AML-193 (cell line): ENCODE measurements at regions not wholly inside any gene's neighbourhood (a gene's known extent, or its start where the extent isn't known, plus 50 kb on each side); places are given as distances from the start of the nearest gene placed in this dataset.
"Not testable (repeated sequence)": the region's sequence is repeated elsewhere in the genome, so short reads cannot be mapped to it uniquely, and the experiment has no call there.

Experiments
- DNase-seq, 2 experiments: peaks; one replicate each; lab custom pipeline; 2025; lab: John Stamatoyannopoulos, UW

DNA sequence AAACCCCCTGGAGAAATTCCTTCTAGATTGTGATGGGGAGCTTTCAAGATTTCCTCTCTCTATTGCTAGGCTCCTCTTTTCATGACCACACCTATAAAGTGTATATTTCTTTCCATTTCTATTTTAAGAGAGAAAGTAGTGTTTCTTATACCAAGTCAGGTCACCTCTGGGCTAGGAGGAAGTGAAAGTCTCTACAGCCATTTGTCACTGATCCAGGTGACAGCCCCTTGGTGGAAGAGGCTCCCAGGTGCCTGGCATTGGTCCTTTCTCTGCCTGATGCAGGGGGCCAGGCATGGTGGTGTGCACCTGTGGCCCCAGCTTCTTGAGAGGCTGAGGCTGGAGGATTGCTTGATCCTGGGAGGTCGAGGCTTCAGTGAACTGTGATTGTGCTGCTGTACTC is 64.7 kb downstream of the DHCR7 start:
- DNase-seq = no peak

DNA sequence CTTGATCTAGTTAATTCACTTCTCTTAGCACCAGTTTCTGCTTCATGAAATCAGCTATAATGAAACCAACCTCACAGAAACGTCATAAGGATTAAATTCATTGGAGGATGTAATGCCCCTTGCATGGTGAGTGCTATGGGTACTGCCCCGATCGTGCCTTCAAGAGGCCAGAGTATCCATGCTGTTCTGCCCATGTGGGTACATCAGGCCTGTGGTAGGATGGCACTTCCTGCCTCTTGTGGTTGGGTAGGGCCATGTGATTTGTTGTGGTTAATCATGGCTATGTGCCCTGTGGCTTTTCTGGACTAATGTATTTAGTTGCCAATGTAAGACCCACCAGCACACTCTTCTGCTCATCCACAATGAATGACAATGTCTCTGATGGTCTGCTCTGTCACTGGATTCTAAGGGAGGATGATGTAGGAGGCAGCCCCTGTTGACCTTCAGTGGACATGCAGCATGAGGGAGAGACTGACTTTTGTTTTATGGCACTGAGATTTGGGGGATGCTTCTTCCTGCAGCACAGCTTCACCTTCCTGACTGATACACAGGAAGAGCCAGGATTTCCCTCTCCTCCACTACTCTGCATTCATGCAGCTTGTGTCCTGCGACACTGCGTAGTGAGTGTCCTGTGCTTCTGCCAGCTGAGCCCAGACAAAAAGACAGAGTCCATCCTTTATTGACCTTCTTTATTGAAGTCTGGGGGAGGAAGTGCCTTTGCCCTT is 66.2 kb downstream of the DHCR7 start:
- DNase-seq = no peak

DNA sequence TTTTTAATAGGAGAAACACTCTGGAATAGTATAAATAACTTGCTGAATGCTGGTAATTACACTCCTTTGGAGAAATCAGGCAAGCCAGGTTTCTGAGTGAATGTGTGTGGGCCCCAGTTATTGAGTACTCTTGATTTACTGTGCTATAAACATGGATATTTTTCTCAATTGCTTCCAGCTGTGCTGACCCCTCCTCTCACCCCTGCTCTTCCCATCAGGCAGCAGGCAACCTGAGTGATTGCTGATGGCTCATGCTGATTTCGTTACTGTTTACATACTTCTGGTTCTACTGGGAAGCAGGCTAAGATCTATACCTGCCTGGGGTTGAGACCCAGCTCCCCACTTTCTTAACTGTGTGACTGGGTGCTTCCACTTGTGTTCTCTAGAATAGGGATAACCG is 68.5 kb downstream of the DHCR7 start:
- no peak for DNase-seq

DNA sequence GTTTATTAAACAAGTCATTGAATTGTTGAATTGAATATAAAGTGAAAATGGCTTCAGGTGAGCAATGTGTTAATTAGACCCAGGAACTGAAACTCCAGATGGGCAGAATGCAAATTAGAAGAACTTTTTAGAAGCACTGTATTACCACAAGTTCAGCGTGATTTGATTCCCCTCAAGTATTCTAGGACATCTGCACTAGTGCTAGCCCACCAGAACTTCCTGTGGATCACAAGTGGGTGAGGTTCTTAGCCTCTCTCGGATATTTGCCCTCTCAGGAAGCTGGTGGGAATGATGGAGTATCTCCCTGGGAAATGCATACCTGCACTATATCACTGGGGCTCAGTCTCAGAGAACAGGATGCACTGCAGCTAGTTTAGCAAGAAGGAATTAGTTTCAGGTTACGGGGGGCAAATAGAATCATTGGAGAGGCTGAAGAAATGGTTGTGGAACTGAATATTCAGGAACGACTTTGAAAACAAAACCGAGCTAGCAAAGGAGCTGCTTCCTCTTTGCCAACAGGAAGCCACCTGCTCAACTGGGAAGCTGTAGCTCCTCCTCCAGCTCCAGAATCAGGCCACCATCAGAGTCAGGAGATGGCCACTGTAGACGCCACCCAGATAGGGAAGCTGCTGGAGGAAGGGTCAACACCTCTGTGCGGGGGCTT is 74.3 kb downstream of the DHCR7 start:
- DNase-seq = no peak

DNA sequence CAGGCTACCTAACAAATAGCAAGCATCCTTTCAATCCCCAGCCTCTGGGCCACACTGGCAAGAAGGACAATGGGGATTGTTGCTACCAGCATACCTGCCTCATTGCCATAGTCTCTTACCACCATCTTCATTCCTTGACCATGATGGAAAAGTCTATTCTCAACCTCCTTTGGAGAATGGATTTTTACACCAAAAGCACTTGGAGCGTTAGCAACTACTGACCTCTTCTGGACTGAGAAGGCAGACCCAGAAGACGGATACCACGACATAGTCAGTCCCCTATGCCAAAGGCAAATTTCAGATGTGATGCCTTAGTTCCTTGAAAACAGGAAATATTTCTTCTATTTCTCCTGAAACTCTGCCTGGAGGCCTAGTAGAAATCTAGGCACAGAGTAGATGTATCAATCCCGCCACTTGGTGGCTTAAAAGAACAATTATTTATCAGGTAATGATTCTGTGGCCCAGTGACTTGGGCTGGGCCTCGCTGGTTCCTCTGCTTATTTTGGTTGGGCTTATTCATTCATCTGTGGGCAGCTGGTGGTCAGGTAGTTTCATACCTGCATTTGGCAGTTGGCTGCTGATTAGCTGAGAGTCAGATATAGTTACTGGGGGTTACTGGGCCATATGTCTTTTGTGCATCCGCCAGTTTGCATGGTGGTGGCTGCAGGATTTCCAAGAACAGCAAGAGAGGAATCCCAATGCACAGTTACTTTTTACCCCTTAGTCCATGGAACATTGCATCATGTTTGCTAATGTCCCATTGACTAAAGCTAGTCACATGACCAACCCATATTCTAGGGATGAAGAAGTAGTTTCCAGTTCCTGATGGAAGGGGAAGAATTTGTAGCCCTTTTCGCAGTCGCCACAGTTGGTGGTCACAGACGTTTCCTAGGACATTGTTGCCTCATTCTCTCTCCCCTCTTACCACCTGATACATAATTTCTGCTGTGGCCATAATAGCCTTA is 75.2 kb downstream of the DHCR7 start:
- DNase-seq = no peak

DNA sequence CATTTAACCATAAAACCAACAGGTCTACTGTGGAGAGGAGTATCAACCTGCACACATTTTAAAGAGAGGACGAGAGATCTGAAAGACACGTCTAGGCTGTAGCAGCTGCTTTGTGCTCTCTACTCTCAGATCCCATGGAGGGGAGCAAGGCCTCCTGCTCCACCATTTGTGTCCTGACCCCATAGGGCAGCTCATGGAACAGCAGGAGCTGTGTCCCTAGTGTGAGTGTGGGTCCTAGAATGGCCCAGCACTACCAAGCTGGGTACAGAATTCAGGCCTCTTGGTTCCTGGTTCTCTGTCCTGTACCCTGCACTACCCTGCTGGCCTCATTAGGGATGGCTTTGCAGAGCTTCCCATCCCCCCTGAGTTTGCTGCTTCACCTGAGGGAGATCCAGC is 76.5 kb downstream of the DHCR7 start:
- no peak for DNase-seq

DNA sequence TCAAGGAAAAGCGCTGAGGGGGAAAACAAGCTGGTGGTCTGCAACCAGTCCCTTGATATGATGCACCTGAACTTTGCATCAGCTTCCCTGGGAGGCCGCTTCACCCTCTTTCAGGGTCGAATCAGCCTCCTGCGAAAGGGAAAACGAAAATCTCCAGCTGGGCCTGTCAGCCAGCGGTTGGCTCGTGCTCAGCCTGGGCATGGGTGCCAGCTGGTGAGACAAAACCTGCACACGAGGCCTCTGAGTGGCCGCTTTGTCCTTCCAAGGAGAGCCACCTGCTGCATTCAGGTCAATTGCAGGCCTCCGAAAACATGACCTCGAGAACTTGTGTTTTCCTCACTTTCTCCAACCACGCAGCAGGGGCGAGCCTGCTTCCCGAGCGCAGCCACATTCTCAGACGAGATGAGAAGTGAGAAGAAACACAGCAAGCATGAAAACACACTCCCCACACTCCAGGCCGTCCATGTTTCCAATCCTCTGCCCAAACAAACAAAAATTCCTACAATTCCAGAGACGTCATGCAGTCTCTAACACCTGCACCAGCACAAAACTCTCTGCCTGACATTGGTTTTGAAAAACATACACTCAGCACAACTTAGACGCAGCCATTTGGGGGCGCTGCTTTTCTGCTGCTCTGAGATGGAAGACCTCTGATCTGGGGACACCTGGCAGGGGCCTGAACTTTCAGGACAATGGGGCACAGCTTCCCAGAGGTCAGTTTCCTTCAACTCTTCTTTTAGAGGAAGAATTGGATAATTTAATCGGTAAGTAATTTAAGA is 77.1 kb downstream of the DHCR7 start:
- DNase-seq = no peak

DNA sequence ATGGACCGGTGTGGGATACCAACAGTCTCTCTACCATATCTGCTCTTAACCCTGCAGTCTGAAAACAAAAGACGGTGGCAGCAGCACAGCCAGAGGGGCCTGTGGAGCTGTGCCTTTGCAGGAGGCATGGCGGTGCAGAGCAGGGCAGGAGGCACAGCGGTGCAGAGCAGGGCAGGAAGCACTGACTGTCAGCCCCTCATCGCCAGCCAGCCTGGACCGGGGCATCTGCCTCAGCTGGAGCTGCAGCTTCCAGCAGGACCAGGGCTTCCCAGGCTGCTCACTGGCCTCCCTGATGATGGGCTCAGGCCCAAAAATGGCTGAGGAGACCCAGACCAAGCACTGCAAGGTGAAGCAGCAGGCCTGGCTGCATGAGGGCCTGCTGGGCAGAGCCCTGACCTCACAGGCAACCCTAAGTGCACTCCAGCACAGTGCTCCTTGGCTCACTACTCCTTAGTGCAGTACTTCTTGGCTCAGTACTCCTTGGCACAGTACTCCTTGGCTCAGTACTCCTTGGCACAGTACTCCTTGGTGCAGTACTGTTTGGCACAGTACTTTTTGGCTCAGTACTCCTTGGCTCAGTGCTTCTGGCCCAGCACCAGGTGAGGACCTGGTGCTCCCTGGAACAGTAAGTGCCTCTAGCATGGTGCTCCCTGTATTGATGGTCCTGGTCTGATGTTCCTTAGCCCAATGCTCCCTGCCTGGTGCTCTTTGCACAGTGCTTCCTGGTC is 78.0 kb downstream of the DHCR7 start:
- DNase-seq = no peak

DNA sequence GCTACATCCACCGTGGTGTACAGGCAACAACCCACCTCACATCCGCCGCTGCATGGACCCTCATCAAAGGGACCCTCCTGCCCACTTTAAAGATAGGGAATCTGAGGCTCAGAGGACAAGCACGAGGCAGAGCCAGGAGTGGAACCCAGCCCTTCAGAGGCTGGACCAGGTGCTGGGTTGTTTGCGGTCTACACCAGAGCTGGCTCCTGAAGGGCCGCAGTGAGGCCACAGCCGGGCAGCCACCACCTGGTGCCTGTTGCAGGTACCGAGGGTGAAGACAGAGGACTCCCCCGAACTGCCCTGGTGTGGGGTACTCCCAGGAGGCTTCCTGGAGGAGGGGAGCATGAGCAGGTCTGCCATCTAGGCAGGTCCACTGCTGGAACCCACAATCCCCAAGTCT is 78.8 kb downstream of the DHCR7 start:
- no peak for DNase-seq

DNA sequence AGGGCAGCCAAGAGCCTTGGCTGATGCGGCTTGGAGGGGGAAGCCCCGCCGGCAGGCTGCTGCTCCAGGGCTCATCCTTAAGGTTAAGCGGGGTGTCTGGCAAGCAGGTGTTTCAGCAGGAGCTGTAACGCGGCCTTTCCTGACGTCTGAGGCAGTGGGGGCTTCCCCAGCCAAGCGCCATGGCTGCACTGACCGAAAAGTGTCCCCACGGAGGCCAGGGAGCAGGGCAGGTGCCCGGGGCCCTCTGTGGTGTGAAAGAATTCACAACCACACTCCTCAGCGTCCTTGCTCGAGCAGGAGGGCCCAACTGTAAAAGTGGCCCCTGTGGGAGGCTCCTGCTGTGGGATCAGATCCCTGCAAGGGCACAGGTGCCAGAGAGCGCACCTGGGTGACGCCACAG is 79.2 kb downstream of the DHCR7 start:
- no peak for DNase-seq

DNA sequence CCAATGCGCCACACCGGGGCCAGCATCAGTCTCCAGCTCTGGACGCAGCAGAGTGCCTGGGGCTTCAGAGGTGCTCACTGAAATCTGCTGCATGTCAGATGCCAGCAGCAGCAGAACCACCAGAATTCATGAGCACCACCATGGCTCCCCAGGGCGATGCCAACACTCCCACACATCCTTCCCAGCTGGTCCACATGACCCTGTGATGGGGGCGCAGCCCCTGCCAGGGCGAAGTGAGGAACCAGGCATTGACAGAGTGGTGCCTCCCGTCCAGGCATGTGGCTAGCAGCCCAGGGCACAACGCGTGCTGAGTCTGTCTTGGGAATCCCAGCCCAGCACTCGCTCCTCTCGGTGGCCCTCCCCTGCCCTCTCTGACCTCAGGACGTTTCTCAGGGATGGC is 80.4 kb downstream of the DHCR7 start:
- no peak for DNase-seq

DNA sequence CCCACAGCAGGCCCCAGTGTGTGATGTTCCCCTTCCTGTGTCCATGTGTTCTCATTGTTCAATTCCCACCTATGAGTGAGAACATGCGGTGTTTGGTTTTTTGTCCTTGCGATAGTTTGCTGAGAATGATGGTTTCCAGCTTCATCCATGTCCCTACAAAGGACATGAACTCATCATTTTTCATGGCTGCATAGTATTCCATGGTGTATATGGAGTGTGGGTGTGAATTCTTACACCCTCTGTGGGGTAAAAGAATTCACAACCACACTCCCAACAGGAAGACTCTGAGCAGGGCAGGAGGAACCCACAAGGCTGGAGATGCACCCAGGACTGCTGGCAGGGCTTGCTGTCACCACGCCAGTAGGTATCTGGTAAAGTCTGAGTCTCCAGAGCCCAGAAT is 80.9 kb downstream of the DHCR7 start:
- DNase-seq = not testable (repeated sequence)

DNA sequence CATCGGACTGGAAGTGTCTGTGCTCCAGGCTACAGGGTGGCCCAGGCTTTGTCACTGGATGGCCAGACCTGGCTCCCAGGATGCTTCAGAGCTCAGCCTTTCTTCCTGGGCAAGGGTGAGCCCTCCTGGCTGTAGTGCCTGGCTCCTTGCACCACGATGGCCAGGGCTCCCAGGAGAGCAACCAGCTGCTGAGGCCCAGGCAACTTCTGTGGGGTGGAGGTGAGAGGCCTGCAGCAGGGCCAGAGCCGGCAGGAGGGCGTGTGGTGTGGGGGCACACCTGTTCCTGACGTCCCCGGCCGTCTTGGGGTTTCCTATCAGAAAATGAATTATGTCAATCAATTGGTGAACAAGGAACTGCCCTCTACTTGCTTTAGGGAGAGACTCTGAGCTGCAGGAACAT is 82.1 kb downstream of the DHCR7 start:
- DNase-seq = no peak

DNA sequence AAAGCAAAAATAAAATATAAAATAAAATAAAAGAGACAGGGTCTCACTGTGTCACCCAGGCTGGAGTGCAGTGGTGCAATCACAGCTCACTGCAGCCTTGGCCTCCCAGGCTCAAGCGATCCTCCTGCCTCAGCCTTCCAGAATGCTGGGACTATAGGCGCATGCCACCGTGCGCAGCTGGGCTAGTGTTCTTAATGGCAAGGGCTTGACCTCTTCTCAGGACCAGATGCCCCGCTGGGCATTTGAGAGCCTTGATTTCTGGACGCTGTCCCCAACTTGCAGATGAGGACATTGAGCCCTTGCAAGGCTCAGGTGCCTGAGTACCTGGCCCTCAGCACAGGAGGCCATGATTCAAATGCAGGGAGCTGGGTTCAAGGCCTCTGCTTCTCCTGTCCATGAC is 82.6 kb downstream of the DHCR7 start:
- no peak for DNase-seq

DNA sequence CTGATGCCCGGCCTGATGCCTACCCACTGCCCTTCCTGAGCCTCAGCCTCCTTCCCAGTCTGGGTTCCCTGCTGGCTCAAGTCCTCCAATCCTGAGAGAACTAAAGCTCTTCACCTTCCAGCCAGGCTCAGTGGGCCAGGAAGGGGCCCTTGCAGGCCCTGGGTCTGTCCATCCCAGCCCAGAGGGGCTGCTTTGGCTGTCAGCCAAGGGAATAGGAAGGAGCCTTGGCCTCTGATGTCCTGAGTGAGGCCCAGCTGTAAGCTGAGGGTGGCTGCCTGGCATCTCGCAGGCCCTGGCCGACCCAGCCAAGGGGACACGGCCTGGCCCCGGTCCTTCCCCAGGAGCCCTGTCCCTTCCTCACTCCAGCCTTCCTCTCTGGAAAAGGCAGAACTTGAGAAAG is 83.4 kb downstream of the DHCR7 start:
- DNase-seq = no peak

DNA sequence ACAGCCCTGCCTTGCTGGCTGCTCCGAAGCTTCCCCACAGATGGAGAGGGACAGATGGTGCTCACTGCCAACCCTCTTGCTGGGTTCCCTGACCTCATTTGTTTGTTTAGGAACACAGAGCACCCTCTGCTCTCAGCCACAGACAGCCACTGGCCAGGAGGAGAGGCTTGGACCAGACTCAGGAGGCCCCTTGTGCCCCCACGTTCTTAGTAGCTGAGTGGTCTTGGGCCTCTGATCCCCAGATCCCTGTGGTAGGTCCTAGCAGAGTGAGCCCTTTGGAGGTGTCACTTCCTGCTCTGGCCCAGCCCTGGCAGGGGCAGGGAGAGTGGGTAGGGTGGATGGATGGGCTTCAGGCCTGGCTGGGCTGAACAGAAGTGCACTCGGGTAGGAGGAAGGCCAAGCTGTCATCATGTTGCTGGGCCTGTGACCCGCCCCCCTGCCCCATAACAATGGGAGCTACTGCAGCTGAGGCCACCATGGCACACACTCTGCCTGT is 84.0 kb downstream of the DHCR7 start:
- DNase-seq = no peak

DNA sequence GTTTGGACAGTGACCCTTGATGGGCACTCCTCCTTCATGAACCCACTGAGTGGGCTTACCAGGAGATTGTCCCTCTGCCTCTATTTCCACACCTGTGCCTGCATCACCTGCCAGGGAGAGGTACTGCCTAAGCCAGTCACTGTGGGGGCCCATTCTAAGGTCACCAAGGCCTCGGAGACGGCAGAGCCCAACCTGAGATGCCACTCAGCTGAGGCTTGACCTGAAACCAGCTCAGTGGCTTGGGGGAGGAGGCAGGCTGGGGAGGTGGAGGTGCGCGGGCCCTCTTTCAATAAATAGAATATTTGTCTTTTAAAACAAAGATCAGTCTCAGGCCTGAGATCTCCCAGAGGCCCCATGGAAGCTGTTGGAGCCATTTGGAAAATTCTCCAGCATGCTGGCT is 84.5 kb downstream of the DHCR7 start:
- DNase-seq = no peak

DNA sequence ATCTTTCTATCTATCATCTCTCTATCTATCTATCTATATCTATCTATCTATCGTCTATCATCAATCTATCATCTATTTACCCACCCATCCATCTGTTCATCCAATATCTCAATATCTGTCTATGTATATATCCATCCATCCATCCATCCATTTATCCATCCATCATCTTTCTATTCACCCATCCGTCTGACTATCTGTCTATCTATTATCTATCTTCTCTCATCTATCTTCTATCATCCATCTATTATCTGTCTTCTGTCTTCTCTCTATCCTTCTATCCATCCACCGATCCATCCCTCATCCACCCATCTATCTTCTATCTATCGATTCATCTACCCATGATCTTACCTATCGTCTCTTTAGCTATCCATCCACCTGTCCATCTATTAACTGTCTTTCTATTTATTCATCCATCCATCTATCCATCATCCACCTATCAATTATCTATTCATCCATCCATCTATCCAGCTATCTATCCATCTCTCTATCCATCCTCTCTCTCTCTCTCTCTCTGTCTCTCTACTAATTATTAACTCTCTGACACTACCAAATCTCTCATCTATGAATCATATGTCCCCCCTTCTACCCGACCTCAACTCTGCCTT is 89.1 kb downstream of the DHCR7 start:
- DNase-seq = no peak

DNA sequence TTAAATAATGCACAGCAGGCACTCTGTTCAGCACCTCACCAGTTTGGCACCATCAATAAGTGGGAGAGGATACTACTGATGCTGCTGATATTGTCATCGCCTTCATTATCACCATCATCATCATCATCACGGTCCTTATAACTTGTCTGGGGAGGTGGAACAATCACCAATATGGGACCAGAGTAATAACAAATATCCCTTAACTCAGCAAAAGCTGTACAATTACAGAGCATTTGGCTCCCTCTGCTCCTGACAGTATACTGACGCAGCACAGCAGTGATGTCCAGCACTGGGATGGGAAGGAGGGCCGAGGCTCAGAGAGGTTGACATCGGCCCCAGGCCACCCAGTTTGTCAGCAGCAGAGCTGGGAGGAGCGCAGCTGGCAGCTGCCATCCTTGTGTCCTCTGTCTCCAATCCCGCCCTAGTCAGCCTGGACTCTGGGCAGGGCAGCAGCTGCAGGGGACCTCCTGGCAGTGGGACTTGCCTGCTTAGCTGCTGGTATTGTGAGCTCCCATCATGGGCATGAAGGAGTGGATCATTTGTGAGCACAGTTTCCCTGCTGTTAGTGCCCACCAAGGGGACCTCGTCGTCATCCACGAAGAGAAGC is 90.0 kb downstream of the DHCR7 start:
- no peak for DNase-seq

DNA sequence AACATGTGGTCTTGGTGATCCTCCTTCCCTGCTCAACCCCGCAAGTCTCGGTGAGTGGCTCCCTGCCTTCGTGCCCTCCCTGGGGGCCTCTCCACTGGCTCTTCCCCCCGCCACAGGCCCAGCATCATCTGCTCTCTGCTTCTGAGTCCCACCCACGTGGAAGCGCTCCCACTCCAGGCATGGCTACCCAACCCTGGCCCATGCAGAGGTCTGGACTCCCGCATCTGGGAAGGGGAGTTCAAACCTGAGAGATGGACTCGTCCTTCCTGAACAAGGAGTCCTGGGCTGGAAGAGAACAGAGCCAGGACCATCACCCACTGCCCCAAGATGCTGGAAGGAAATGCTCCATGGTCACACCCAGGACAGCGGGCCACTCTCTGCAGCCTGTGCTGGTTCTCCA is 90.8 kb downstream of the DHCR7 start:
- DNase-seq = no peak
